ENCODE measurements at regions not wholly inside any gene's neighbourhood (a gene's known extent, or its start where the extent isn't known, plus 50 kb on each side); places are given as distances from the start of the nearest gene placed in this dataset.
"Not testable (repeated sequence)": the region's sequence is repeated elsewhere in the genome, so short reads cannot be mapped to it uniquely, and the experiment has no call there.

- DNase-seq: no peak
These were observed 749.5 kb upstream of the SLC39A10 start for GRCh38 chr2:194907569-194907968.

GRCh38 chr2:194896871-194897270, 760.2 kb upstream of the SLC39A10 start:
- no peak for DNase-seq

GRCh38 chr2:194883711-194884110, 773.3 kb upstream of the SLC39A10 start:
- no peak for DNase-seq

- no peak for DNase-seq
These were observed 786.0 kb upstream of the SLC39A10 start for GRCh38 chr2:194870974-194871535.

GRCh38 chr2:194867328-194867727, 789.7 kb upstream of the SLC39A10 start:
- no peak for DNase-seq

- no peak for DNase-seq
These were observed 802.1 kb upstream of the SLC39A10 start for GRCh38 chr2:194854941-194855340.

- no peak for DNase-seq
These were observed 814.2 kb upstream of the SLC39A10 start for GRCh38 chr2:194842871-194843270.

- not testable (repeated sequence) for DNase-seq
These were observed 822.7 kb upstream of the SLC39A10 start for GRCh38 chr2:194834371-194834770.

GRCh38 chr2:194826241-194826640, 830.8 kb upstream of the SLC39A10 start:
- no peak for DNase-seq

- DNase-seq: no peak
These were observed 832.6 kb upstream of the SLC39A10 start for GRCh38 chr2:194824450-194824849.

- no peak for DNase-seq
These were observed 834.4 kb upstream of the SLC39A10 start for GRCh38 chr2:194822657-194823056.

- no peak for DNase-seq
These were observed 834.9 kb upstream of the SLC39A10 start for GRCh38 chr2:194822097-194822496.

GRCh38 chr2:194819367-194819766, 837.7 kb upstream of the SLC39A10 start:
- DNase-seq: no peak

GRCh38 chr2:194815475-194815874, 841.6 kb upstream of the SLC39A10 start:
- DNase-seq: no peak

GRCh38 chr2:194802589-194802988, 854.4 kb upstream of the SLC39A10 start:
- no peak for DNase-seq

- not testable (repeated sequence) for DNase-seq
These were observed 870.0 kb upstream of the SLC39A10 start for GRCh38 chr2:194787071-194787470.

GRCh38 chr2:194771394-194771793, 885.6 kb upstream of the SLC39A10 start:
- not testable (repeated sequence) for DNase-seq

GRCh38 chr2:194769030-194769429, 888.0 kb upstream of the SLC39A10 start:
- no peak for DNase-seq

- peak; percentile 59 to 66 for DNase-seq
These were observed 891.3 kb upstream of the SLC39A10 start for GRCh38 chr2:194765723-194766122.

GRCh38 chr2:194750926-194751325, 906.1 kb upstream of the SLC39A10 start:
- DNase-seq: no peak

- no peak for DNase-seq
These were observed 911.4 kb upstream of the SLC39A10 start for GRCh38 chr2:194745557-194746146.

GRCh38 chr2:194742706-194743105, 914.3 kb upstream of the SLC39A10 start:
- no peak for DNase-seq

GRCh38 chr2:194739217-194739616, 917.8 kb upstream of the SLC39A10 start:
- no peak for DNase-seq

GRCh38 chr2:194735837-194736542, 921.0 kb upstream of the SLC39A10 start:
- no peak for DNase-seq
